ENCODE measurements at regions not wholly inside any gene's neighbourhood (a gene's known extent, or its start where the extent isn't known, plus 50 kb on each side); places are given as distances from the start of the nearest gene placed in this dataset.

DNA sequence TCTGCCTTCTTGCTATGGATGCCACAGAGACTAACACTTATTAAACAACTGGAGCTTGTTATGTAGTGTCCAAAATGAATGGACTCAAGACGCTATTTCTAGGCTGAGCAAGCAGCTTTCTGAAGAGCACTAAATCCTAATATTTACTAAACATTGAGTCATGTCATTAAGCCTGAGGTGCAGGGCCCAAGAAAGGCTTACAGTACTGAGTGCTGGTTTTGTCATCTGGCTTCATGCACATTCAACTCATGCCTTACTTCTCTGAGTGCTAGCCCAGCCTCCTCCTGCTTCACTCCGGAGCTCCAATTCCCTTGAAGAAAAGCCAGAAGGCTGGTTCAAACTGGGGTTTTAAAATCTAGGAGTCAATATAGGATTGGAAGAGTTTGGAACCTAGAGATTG lies 363.3 kb upstream of the CDH5 start:
- Histone ChIP-seq H3K4me3 (replicated peaks in 1 of 3; ENCODE audit: insufficient read depth in 1 of 3, low read depth in 2 of 3, low read length in 3 of 3) (no peak overlapping the region), H3K36me3 (replicated peaks in 1 of 2; ENCODE audit: control insufficient read depth in 1 of 2, insufficient read depth in 2 of 2, low read length in 2 of 2) (no peaks in the 10 kb centered on the region), H4K20me1 (ENCODE audit: insufficient read depth, low read length) (no peaks in the 10 kb centered on the region), H3K79me2 (ENCODE audit: insufficient read depth, low read length) (no peaks in the 10 kb centered on the region), H2AFZ (ENCODE audit: low read length) (no peak overlapping the region), H3K4me2 (ENCODE audit: low read depth, low read length) (no peak overlapping the region), H3K9me3 (ENCODE audit: low read length) (no peaks in the 10 kb centered on the region), H3K27me3 (ENCODE audit: control insufficient read depth in 1 of 2, insufficient read depth in 2 of 2, low read length in 2 of 2) (peaks cover 0 to 7% of the 10 kb centered on the region in 2 experiments; a peak in 1 of 5 replicates), H3K9ac (ENCODE audit: insufficient read depth, low read depth, low read length) (no peak overlapping the region), H3K4me1 (ENCODE audit: insufficient read depth, low read length) (no peaks in the 10 kb centered on the region), H3K27ac (ENCODE audit: extremely low read length, insufficient read depth, low read length) (no peak overlapping the region)
- ATAC-seq (no peak), DNase-seq (ENCODE audit: low spot score) (no peak), FAIRE-seq (no peak)
- no TSS peak for BruUV-seq (replicated peaks)
- intact Hi-C loops (cut with micrococcal nuclease; ENCODE audit: unreplicated experiment) (no loop called here), in situ Hi-C loops (cut with HindIII; ENCODE audit: extremely low pct_ligation_motif_present, low pct_unique_long_range_greater_than_20kb) (no loop called here)
- ChIA-PET CTCF (ENCODE audit: low intra/inter-chr PET ratio, low total read pairs) (no interaction called here), POLR2A (no interaction called here)
- TF ChIP-seq ZNF891 (CRISPR knock-in tag; IDR thresholded peaks at IDR 0.05): no peak
- TF ChIP-seq SMAD9 (CRISPR knock-in tag; IDR thresholded peaks at IDR 0.05): no peak
- TF ChIP-seq ELF1 (CRISPR knock-in tag; IDR thresholded peaks at IDR 0.05): no peak
- TF ChIP-seq RORA (CRISPR knock-in tag; IDR thresholded peaks at IDR 0.05): no peak
- no peak for TF ChIP-seq NFRKB (IDR thresholded peaks at IDR 0.05)
- no peak for TF ChIP-seq ZSCAN22 (CRISPR knock-in tag; IDR thresholded peaks at IDR 0.05)
- no peak for TF ChIP-seq NR2C2 (CRISPR knock-in tag; IDR thresholded peaks at IDR 0.05; ENCODE audit: borderline replicate concordance)
- 0% methylated on average over 2 of the region's 2 CpGs for WGBS (ENCODE audit: low lambda C conversion rate)

DNA sequence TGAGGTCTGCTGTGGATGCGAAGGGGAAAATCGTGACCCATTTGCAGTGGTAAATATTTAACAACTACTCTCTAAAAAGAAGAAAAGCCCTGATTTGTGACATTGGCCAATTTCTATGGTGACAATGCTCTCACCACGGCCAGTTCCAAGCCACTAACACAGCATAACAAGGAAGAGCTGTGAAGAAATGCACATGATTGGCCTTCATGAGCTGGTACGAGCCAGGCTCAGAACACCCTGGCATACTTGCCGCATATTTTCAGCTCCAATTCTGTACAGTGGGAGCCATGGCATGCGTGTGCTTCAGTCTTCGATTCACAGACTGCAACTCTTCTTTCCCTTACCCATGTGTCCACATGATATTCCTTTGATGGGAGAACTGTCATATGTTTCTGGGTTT lies 363.9 kb upstream of the CDH5 start:
- no peaks in the 10 kb centered on the region for H3K79me2 ChIP-seq (ENCODE audit: insufficient read depth, low read length)
- ATAC-seq (no peak), FAIRE-seq (no peak), DNase-seq (ENCODE audit: low spot score) (no peak)
- ChIA-PET POLR2A (no interaction called here), CTCF (ENCODE audit: low intra/inter-chr PET ratio, low total read pairs) (no interaction called here)
- no peaks in the 10 kb centered on the region for H3K36me3 ChIP-seq (replicated peaks in 1 of 2; ENCODE audit: control insufficient read depth in 1 of 2, insufficient read depth in 2 of 2, low read length in 2 of 2)
- intact Hi-C loops (cut with micrococcal nuclease; ENCODE audit: unreplicated experiment) (no loop called here), in situ Hi-C loops (cut with HindIII; ENCODE audit: extremely low pct_ligation_motif_present, low pct_unique_long_range_greater_than_20kb) (no loop called here)
- TF ChIP-seq SOX13 (IDR thresholded peaks at IDR 0.05): no peak
- TF ChIP-seq SOX13 (CRISPR knock-in tag; conservative IDR thresholded peaks at IDR 0.05 in 1 of 2, IDR thresholded peaks at IDR 0.05 in 1 of 2): no peak
- TF ChIP-seq TBX2 (CRISPR knock-in tag; IDR thresholded peaks at IDR 0.05; ENCODE audit: borderline replicate concordance): no peak
- TF ChIP-seq SMARCE1 (IDR thresholded peaks at IDR 0.05; ENCODE audit: borderline replicate concordance): no peak
- no peak for TF ChIP-seq MED13 (CRISPR knock-in tag; IDR thresholded peaks at IDR 0.05)
- no peak for TF ChIP-seq EP300 (IDR thresholded peaks at IDR 0.05; ENCODE audit: low read depth in 2 of 2, low read length in 2 of 2)
- no peak for TF ChIP-seq EP300 (CRISPR knock-in tag; IDR thresholded peaks at IDR 0.05; ENCODE audit: borderline replicate concordance)
- TF ChIP-seq NCOR1 (IDR thresholded peaks at IDR 0.05; ENCODE audit: borderline replicate concordance, low read length): no peak
- TF ChIP-seq FOXK1 (CRISPR knock-in tag; IDR thresholded peaks at IDR 0.05; ENCODE audit: borderline replicate concordance, low read depth): no peak
- TF ChIP-seq ZNF570 (CRISPR knock-in tag; IDR thresholded peaks at IDR 0.05; ENCODE audit: borderline replicate concordance): no peak
- TF ChIP-seq MTF1 (CRISPR knock-in tag; IDR thresholded peaks at IDR 0.05): no peak
- no peak for TF ChIP-seq JUN (CRISPR knock-in tag; IDR thresholded peaks at IDR 0.05)
- TF ChIP-seq, protein P1, sequence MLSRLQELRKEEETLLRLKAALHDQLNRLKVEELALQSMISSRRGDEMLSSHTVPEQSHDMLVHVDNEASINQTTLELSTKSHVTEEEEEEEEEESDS (CRISPR knock-in tag; IDR thresholded peaks at IDR 0.05; ENCODE audit: borderline replicate concordance): no peak
- H3K9ac ChIP-seq (ENCODE audit: insufficient read depth, low read depth, low read length): no peak overlapping the region
- H3K4me1 ChIP-seq (ENCODE audit: insufficient read depth, low read length): no peaks in the 10 kb centered on the region
- 20% methylated on average over 7 of the region's 7 CpGs for WGBS (ENCODE audit: low lambda C conversion rate)
- H3K4me3 ChIP-seq (replicated peaks in 1 of 3; ENCODE audit: insufficient read depth in 1 of 3, low read depth in 2 of 3, low read length in 3 of 3): no peak overlapping the region
- no peak overlapping the region for H2AFZ ChIP-seq (ENCODE audit: low read length)
- BruUV-seq (replicated peaks): no TSS peak
- no peak overlapping the region for H3K4me2 ChIP-seq (ENCODE audit: low read depth, low read length)
- no peak overlapping the region for H3K27ac ChIP-seq (ENCODE audit: extremely low read length, insufficient read depth, low read length)
- H3K27me3 ChIP-seq (ENCODE audit: control insufficient read depth in 1 of 2, insufficient read depth in 2 of 2, low read length in 2 of 2): peaks cover 0 to 7% of the 10 kb centered on the region in 2 experiments; a peak in 1 of 5 replicates
- H3K9me3 ChIP-seq (ENCODE audit: low read length): no peaks in the 10 kb centered on the region
- no peaks in the 10 kb centered on the region for H4K20me1 ChIP-seq (ENCODE audit: insufficient read depth, low read length)
